ENCODE measurements at regions not wholly inside any gene's neighbourhood (a gene's known extent, or its start where the extent isn't known, plus 50 kb on each side); places are given as distances from the start of the nearest gene placed in this dataset.

DNA sequence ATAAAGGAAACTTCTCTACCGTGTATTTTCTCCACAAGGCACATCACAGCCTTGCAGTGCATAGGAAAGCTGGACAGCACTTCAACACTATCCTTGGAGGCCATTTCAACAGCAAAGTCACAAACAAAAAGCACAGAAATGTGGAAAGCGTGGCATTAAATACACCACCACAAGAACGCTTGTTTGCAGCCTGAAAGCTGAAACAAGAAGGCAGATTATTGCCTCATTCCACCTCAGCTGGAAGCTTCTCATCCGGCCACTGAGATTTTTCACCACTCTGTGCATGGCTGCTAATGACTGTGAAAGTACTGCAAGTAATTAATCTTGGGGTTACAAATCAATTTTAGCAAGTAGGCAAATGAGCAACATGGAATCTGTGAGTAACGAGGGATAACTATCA is 50.9 kb upstream of the GALNT2 start:
- TF ChIP-seq, protein P1, sequence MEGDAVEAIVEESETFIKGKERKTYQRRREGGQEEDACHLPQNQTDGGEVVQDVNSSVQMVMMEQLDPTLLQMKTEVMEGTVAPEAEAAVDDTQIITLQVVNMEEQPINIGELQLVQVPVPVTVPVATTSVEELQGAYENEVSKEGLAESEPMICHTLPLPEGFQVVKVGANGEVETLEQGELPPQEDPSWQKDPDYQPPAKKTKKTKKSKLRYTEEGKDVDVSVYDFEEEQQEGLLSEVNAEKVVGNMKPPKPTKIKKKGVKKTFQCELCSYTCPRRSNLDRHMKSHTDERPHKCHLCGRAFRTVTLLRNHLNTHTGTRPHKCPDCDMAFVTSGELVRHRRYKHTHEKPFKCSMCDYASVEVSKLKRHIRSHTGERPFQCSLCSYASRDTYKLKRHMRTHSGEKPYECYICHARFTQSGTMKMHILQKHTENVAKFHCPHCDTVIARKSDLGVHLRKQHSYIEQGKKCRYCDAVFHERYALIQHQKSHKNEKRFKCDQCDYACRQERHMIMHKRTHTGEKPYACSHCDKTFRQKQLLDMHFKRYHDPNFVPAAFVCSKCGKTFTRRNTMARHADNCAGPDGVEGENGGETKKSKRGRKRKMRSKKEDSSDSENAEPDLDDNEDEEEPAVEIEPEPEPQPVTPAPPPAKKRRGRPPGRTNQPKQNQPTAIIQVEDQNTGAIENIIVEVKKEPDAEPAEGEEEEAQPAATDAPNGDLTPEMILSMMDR (IDR thresholded peaks at IDR 0.05; ENCODE audit: poor library complexity, severe bottlenecking) = no peak
- TF ChIP-seq EP300 (conservative IDR thresholded peaks at IDR 0.05; ENCODE audit: poor library complexity, severe bottlenecking) (no peak), MXI1 (conservative IDR thresholded peaks at IDR 0.05; ENCODE audit: poor library complexity, severe bottlenecking) (no peak), POLR2AphosphoS5 (IDR thresholded peaks at IDR 0.05) (no peak), TAF1 (IDR thresholded peaks at IDR 0.05; ENCODE audit: low read depth) (no peak), SMC3 (conservative IDR thresholded peaks at IDR 0.05; ENCODE audit: poor library complexity) (no peak), EZH2 (IDR thresholded peaks at IDR 0.05; ENCODE audit: borderline replicate concordance, insufficient read depth, low read length, poor library complexity, severe bottlenecking) (no peak), RAD21 (conservative IDR thresholded peaks at IDR 0.05) (no peak), REST (IDR thresholded peaks at IDR 0.05; ENCODE audit: borderline replicate concordance) (no peak)
